Smooth muscle cell (in vitro differentiated cells): ENCODE measurements at regions not wholly inside any gene's neighbourhood (a gene's known extent, or its start where the extent isn't known, plus 50 kb on each side); places are given as distances from the start of the nearest gene placed in this dataset.

ENCODE experiments used
- DNase-seq: peaks from one replicate; lab custom pipeline; 2025; ENCODE audit not compliant: unreplicated experiment; lab: John Stamatoyannopoulos, UW
- H2AFZ ChIP-seq: fragments of 200-600 bp; sonication (generic); 2 replicates; pipeline ENCODE4 v1.6.0; 2016; ENCODE audit warnings: antibody characterized with exemption, low read depth, mild to moderate bottlenecking
- H3F3A ChIP-seq: fragments of 200-600 bp; sonication (generic); 2 replicates; pipeline ENCODE4 v1.6.0; 2017; ENCODE audit warnings: antibody characterized with exemption, low read depth
- H3K27ac ChIP-seq: fragments of 200-600 bp; sonication (generic); 2 replicates; pipeline ENCODE4 v1.5.1; 2016; ENCODE audit warnings: low read depth, mild to moderate bottlenecking
- H3K27me3 ChIP-seq: fragments of 200-600 bp; sonication (generic); 2 replicates; pipeline ENCODE4 v1.6.1; 2016; ENCODE audit warnings: low read depth, mild to moderate bottlenecking
- H3K36me3 ChIP-seq: fragments of 200-600 bp; sonication (generic); 2 replicates; pipeline ENCODE4 v1.5.1; 2016; ENCODE audit warnings: low read depth
- H3K4me1 ChIP-seq: fragments of 200-600 bp; sonication (generic); 2 replicates; pipeline ENCODE4 v1.5.1; 2016; ENCODE audit warnings: low read depth
- H3K4me2 ChIP-seq: fragments of 200-600 bp; sonication (generic); 2 replicates; pipeline ENCODE4 v1.6.0; 2016; ENCODE audit warnings: mild to moderate bottlenecking
- H3K4me3 ChIP-seq: fragments of 200-600 bp; sonication (generic); 2 replicates; pipeline ENCODE4 v1.5.1; 2016; ENCODE audit warnings: mild to moderate bottlenecking
- H3K79me2 ChIP-seq: fragments of 200-600 bp; sonication (generic); 2 replicates; pipeline ENCODE4 v1.6.0; 2016; ENCODE audit warnings: low read depth, mild to moderate bottlenecking
- H3K9ac ChIP-seq: fragments of 200-600 bp; sonication (generic); 2 replicates; pipeline ENCODE4 v1.6.0; 2016; ENCODE audit warnings: low read depth
- H3K9me3 ChIP-seq: fragments of 200-600 bp; sonication (generic); replicated peaks from 2 replicates; pipeline ENCODE4 v1.5.1; 2016; ENCODE audit warnings: low read depth
- H4K20me1 ChIP-seq: fragments of 200-600 bp; sonication (generic); 2 replicates; pipeline ENCODE4 v1.6.0; 2016; ENCODE audit warnings: low read depth
- WGBS: methylation state at CpG from one replicate; pipeline ENCODE4 v1.1.7; 2016; ENCODE audit warnings: low lambda C conversion rate; 5-methylcytosine and 5-hydroxymethylcytosine counted together
- TF ChIP-seq, protein P1 (sequence below): fragments of 200-600 bp; sonication (generic); IDR thresholded peaks from 2 replicates; pipeline ENCODE4 v1.5.1; 2017; ENCODE audit warnings: borderline replicate concordance, mild to moderate bottlenecking, antibody characterized with exemption; ENCODE audit not compliant: insufficient read depth, poor library complexity, severe bottlenecking

DNA sequence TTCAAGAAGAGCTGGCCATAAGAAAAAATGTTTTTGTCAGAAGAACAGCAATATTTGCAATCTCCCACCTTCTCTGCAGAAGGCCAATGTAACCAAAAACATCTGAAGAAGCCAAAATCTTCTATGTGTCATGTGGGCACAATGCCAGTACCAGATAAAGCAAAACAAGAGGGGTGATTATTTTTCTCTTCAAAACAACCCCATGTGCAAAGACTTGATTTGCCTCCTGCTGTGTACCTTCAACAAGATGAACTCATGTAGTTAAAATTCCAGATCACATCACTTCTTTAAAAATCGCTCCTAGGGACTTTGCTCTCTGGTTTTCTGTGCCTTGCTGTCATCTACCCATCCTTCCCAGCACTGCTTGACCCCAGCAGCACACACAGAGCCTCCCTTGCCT is 134.0 kb upstream of the MAP3K1 start:
- Histone ChIP-seq H3K79me2 (no peaks in the 10 kb centered on the region), H3K9ac (no peak overlapping the region), H4K20me1 (no peaks in the 10 kb centered on the region), H2AFZ (no peak overlapping the region), H3K9me3 (no peaks in the 10 kb centered on the region), H3F3A (no peaks in the 10 kb centered on the region), H3K4me2 (no peak overlapping the region), H3K4me1 (no peaks in the 10 kb centered on the region), H3K4me3 (no peak overlapping the region), H3K36me3 (no peaks in the 10 kb centered on the region), H3K27me3 (no peaks in the 10 kb centered on the region), H3K27ac (no peak overlapping the region)
- TF ChIP-seq, protein P1, sequence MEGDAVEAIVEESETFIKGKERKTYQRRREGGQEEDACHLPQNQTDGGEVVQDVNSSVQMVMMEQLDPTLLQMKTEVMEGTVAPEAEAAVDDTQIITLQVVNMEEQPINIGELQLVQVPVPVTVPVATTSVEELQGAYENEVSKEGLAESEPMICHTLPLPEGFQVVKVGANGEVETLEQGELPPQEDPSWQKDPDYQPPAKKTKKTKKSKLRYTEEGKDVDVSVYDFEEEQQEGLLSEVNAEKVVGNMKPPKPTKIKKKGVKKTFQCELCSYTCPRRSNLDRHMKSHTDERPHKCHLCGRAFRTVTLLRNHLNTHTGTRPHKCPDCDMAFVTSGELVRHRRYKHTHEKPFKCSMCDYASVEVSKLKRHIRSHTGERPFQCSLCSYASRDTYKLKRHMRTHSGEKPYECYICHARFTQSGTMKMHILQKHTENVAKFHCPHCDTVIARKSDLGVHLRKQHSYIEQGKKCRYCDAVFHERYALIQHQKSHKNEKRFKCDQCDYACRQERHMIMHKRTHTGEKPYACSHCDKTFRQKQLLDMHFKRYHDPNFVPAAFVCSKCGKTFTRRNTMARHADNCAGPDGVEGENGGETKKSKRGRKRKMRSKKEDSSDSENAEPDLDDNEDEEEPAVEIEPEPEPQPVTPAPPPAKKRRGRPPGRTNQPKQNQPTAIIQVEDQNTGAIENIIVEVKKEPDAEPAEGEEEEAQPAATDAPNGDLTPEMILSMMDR: no peak
- 89% methylated on average over 1 of the region's 1 CpG for WGBS
- DNase-seq: no peak

DNA sequence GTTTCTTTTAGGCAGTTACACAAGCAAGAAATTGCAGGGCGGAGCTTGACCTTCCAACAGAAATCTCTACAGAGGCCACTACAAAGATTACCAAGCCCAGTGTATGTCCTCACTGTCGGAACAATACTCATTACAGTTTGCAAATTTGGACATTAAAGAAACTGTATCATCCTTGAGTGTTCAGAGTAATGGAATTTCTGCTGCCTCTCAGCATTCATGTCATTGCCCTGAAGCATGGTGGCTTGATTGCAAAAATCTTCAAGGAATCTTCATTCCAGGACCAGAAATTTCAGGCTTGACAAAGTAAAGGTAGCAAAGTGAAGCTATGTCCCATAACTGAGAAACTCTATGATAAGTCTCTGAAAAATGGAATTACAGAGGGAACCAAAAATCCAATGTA is 134.6 kb upstream of the MAP3K1 start:
- WGBS: 88% methylated on average over 2 of the region's 2 CpGs
- Histone ChIP-seq H3K27me3 (no peaks in the 10 kb centered on the region), H3K4me2 (no peak overlapping the region)

DNA sequence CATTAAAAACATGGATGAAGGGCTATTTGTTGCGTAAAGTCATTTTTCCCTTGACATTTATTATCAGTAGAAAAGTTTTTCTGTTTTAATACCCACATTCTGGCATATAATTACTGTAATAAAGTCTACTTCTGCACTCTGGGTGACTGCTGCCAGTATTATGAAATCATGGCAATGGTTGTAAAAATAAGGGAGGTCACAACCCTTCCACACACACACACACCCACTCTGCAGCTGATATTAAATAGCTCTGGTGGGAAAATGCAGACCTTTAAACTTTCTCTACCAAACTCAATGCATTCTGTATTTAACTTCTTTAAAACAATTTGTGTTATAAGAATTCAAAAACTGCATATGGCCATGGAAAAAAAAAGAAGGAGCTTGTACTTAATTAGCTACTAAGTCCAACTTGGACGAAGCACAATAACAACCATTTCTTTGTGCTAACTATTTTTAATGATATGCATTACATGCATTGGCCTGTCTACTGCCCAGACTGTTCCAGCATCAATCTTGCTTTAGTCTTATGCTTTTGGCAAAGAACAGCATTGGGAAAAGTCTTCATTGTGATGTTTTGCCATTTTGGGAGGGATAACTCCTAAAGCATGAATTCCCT is 137.6 kb upstream of the MAP3K1 start:
- no peaks in the 10 kb centered on the region for H3K4me1 ChIP-seq
- no peak overlapping the region for H3K4me3 ChIP-seq
- TF ChIP-seq, protein P1: no peak
- no peaks in the 10 kb centered on the region for H3K27me3 ChIP-seq
- H3K36me3 ChIP-seq: no peaks in the 10 kb centered on the region
- H3K4me2 ChIP-seq: no peak overlapping the region
- H2AFZ ChIP-seq: no peak overlapping the region
- no peaks in the 10 kb centered on the region for H3K79me2 ChIP-seq
- no peak overlapping the region for H3K9ac ChIP-seq
- no peak overlapping the region for H3K27ac ChIP-seq
- no peaks in the 10 kb centered on the region for H3F3A ChIP-seq
- H3K9me3 ChIP-seq: no peaks in the 10 kb centered on the region
- no peak for DNase-seq
- H4K20me1 ChIP-seq: no peaks in the 10 kb centered on the region
- WGBS: 83% methylated on average over 2 of the region's 2 CpGs

More for the DNA sequence above, 134.6 kb upstream of the MAP3K1 start:
- H2AFZ ChIP-seq: no peak overlapping the region
- H3K27ac ChIP-seq: no peak overlapping the region
- no peaks in the 10 kb centered on the region for H3F3A ChIP-seq
- H3K36me3 ChIP-seq: no peaks in the 10 kb centered on the region
- H4K20me1 ChIP-seq: no peaks in the 10 kb centered on the region
- H3K4me1 ChIP-seq: no peaks in the 10 kb centered on the region
- TF ChIP-seq, protein P1: no peak
- H3K79me2 ChIP-seq: no peaks in the 10 kb centered on the region
- H3K4me3 ChIP-seq: no peak overlapping the region
- H3K9ac ChIP-seq: no peak overlapping the region
- no peak for DNase-seq
- H3K9me3 ChIP-seq: no peaks in the 10 kb centered on the region

DNA sequence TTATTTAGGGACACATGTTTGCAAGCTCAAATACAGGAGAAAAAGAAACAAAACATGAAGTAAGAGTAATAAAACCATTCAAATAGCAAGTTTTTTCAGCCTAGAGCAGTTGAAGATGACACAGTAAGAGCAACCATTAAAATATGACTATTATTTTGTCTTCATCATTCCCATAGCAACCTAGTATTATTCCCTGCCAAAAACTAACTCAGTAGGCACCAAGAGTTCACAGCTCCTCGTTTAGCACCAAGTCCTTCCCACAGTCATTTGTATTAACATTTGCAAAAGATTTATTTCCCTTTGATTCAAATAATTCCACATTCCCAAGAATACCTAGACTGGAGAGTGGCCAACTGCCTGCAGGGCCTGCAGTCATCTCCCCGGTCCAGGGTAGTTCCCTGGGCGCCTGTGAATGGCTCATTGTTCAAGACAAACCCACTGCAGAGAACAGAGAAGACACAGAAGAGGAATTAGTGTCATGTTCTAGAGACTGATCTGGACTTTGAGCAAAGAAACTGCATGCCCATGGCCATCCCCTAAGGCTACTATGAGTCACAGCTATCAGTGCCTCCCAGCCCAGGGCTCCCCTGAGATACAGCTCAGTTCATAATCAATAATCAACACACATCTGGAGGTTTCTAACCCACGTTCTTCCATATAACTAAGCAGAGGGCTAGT is 139.1 kb upstream of the MAP3K1 start:
- Histone ChIP-seq H3K9me3 (no peaks in the 10 kb centered on the region), H3K27me3 (no peaks in the 10 kb centered on the region), H3K4me3 (no peak overlapping the region), H3K36me3 (no peaks in the 10 kb centered on the region), H3K27ac (no peak overlapping the region), H3K4me2 (no peak overlapping the region), H3K79me2 (no peaks in the 10 kb centered on the region), H3F3A (no peaks in the 10 kb centered on the region), H3K9ac (no peak overlapping the region), H4K20me1 (no peaks in the 10 kb centered on the region), H3K4me1 (no peaks in the 10 kb centered on the region), H2AFZ (no peak overlapping the region)
- DNase-seq: no peak
- 70% methylated on average over 4 of the region's 4 CpGs for WGBS
- TF ChIP-seq, protein P1: no peak
